ENCODE measurements at regions not wholly inside any gene's neighbourhood (a gene's known extent, or its start where the extent isn't known, plus 50 kb on each side); places are given as distances from the start of the nearest gene placed in this dataset.

DNA sequence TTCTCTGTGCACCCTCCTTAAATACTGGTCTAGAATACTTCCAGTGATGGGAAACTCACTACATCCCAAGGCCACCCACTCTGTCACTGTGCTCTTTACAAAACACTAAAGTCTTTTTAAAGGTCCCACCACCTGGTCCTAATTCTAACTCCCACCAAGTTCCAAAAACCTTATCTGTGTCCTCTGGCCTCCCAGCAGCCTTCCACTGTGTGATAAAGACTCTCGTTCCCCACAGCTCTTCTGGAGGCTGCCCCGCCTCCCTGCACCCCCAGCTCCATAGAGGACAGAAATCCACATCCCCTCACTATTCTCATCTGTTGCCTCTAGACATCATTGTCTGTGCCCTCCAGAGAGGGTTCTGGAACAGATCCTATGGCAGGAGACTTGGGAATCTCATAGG is 276.4 kb downstream of the FAM43A start:
- intact Hi-C loops (cut with DNase I) = no loop called here
- DNase-seq = no peak

GRCh38 chr3:194964809-194965208 is 279.1 kb downstream of the FAM43A start:
- Histone ChIP-seq H3K27me3 (no peaks in the 10 kb centered on the region), H3K36me3 (no peaks in the 10 kb centered on the region), H3K4me1 (peaks cover 11 to 18% of the 10 kb centered on the region in 2 donors), H3K27ac (no peak overlapping the region), H3K4me3 (replicated peaks in 1 of 3) (no peak overlapping the region), H3K9me3 (no peaks in the 10 kb centered on the region)
- WGBS, 2 donors = 94 to 98% methylated on average over 3 of the region's 3 CpGs
- intact Hi-C loops (cut with DNase I) = no loop called here
- DNase-seq = no peak
- TF ChIP-seq POLR2A (IDR thresholded peaks at IDR 0.05) = no peak
- no peak for TF ChIP-seq CTCF (IDR thresholded peaks at IDR 0.05)

More for the DNA sequence above, 276.4 kb downstream of the FAM43A start:
- H3K36me3 ChIP-seq = no peaks in the 10 kb centered on the region
- H3K4me3 ChIP-seq (replicated peaks in 1 of 3) = no peak overlapping the region
- H3K4me1 ChIP-seq = peaks cover 5 to 10% of the 10 kb centered on the region in 2 donors
- TF ChIP-seq CTCF (IDR thresholded peaks at IDR 0.05) = no peak
- no peak for TF ChIP-seq POLR2A (IDR thresholded peaks at IDR 0.05)
- no peaks in the 10 kb centered on the region for H3K9me3 ChIP-seq
- 90 to 98% methylated on average over 2 of the region's 2 CpGs for WGBS, 2 donors
- no peaks in the 10 kb centered on the region for H3K27me3 ChIP-seq
- no peak overlapping the region for H3K27ac ChIP-seq

- DNase-seq = peak in 1 of 2 donors; percentile 28
- intact Hi-C loops (cut with DNase I) = no loop called here
- 53 to 55% methylated on average over 17 of the region's 17 CpGs for WGBS, 2 donors
- no peak overlapping the region for H3K27ac ChIP-seq
- TF ChIP-seq CTCF (IDR thresholded peaks at IDR 0.05) (no peak), POLR2A (IDR thresholded peaks at IDR 0.05) (no peak)
- H3K4me1 ChIP-seq = peaks cover 11 to 25% of the 10 kb centered on the region in 2 donors
- H3K36me3 ChIP-seq = no peaks in the 10 kb centered on the region
- H3K9me3 ChIP-seq = no peaks in the 10 kb centered on the region
- H3K27me3 ChIP-seq = no peaks in the 10 kb centered on the region
- H3K4me3 ChIP-seq (replicated peaks in 1 of 3) = no peak overlapping the region
These were observed 281.8 kb downstream of the FAM43A start for GRCh38 chr3:194967151-194968117.

DNA sequence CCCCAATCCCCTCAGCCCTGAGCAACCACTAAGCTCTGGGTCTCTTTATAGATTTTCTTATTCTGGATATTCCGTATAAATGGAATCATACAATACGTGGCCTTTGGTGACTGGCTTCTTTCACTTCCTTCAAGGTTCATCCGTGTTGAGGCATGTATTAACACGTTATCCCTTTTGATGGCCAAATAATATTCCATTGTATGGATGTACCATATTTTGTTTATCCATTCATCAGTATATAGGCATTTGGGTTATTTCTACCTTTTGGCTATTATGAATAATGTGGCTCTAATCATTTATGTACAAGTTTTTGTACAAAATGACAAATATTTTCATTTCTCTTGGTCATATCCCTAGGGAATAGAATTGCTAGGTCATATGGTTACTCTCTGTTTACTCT is 284.4 kb downstream of the FAM43A start:
- H3K4me1 ChIP-seq = peaks cover 11 to 36% of the 10 kb centered on the region in 2 donors
- DNase-seq = no peak
- no peak overlapping the region for H3K4me3 ChIP-seq (replicated peaks in 1 of 3)
- TF ChIP-seq CTCF (IDR thresholded peaks at IDR 0.05) = no peak
- no peak for TF ChIP-seq POLR2A (IDR thresholded peaks at IDR 0.05)
- WGBS, 2 donors = 93 to 97% methylated on average over 4 of the region's 4 CpGs
- H3K36me3 ChIP-seq = no peaks in the 10 kb centered on the region
- intact Hi-C loops (cut with DNase I) = no loop called here
- H3K27ac ChIP-seq = no peak overlapping the region
- H3K9me3 ChIP-seq = no peaks in the 10 kb centered on the region
- no peaks in the 10 kb centered on the region for H3K27me3 ChIP-seq

DNA sequence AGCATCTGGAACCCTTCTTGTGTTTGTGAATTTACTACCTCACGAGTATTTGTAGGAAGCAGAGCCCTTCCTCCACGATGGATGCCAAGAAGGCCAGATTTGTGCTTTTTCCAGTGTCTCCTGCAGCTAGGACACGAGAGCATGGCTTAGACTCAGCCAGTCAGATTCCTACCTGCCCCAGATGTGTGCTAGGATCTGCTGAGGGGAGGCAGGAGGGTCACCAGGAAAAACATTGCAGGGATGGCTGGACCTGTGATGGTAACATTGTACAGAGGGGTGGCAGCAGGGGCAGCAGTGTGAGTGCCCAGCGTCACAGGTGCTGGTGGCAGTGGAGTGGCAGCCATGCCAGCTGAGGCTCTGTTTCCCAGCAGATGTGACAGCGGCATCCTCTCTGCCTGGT is 285.3 kb downstream of the FAM43A start:
- no peak for DNase-seq

More for the DNA sequence above, 285.3 kb downstream of the FAM43A start:
- Histone ChIP-seq H3K27ac (no peak overlapping the region), H3K36me3 (no peaks in the 10 kb centered on the region), H3K9me3 (no peaks in the 10 kb centered on the region), H3K4me3 (replicated peaks in 1 of 3) (no peak overlapping the region), H3K27me3 (no peaks in the 10 kb centered on the region), H3K4me1 (peaks cover 14 to 43% of the 10 kb centered on the region in 2 donors)
- TF ChIP-seq POLR2A (IDR thresholded peaks at IDR 0.05) = no peak
- TF ChIP-seq CTCF (IDR thresholded peaks at IDR 0.05) = no peak
- intact Hi-C loops (cut with DNase I) = no loop called here
- WGBS, 2 donors = 89 to 96% methylated on average over 5 of the region's 5 CpGs

Data from thyroid gland (tissue), 4 donors.